ENCODE measurements at regions not wholly inside any gene's neighbourhood (a gene's known extent, or its start where the extent isn't known, plus 50 kb on each side); places are given as distances from the start of the nearest gene placed in this dataset.

- peak overlapping the region; percentile 73 for H3K4me3 Mint-ChIP-seq
Measured at GRCh38 chr9:106312906-106313305, 550.1 kb upstream of the ZNF462 start.

GRCh38 chr9:106314476-106314875 lies 548.5 kb upstream of the ZNF462 start:
- Mint-ChIP-seq H3K27ac (peak overlapping the region; percentile 60 to 67), H3K4me1 (ENCODE audit: low read depth in 2 of 2) (peaks cover 48 to 50% of the 10 kb centered on the region in 2 donors)
- no peak for ATAC-seq

More at GRCh38 chr9:106312906-106313305, 550.1 kb upstream of the ZNF462 start:
- Mint-ChIP-seq H3K27ac (peak overlapping the region in 1 of 2 donors; percentile 67), H3K9me3 (no peaks in the 10 kb centered on the region), H3K36me3 (peaks cover 9% of the 10 kb centered on the region), H3K27me3 (no peaks in the 10 kb centered on the region), H3K4me1 (ENCODE audit: low read depth in 2 of 2) (peaks cover 47 to 53% of the 10 kb centered on the region in 2 donors)
- DNase-seq (ENCODE audit: low spot score) (no peak), ATAC-seq (peak; percentile 63 to 66)

GRCh38 chr9:106321394-106322180 lies 541.4 kb upstream of the ZNF462 start:
- Mint-ChIP-seq H3K27ac (no peak overlapping the region), H3K9me3 (no peaks in the 10 kb centered on the region), H3K27me3 (no peaks in the 10 kb centered on the region), H3K4me3 (no peak overlapping the region), H3K4me1 (ENCODE audit: low read depth in 2 of 2) (peaks cover 5 to 7% of the 10 kb centered on the region in 2 donors), H3K36me3 (no peaks in the 10 kb centered on the region)
- DNase-seq (ENCODE audit: low spot score) (no peak), ATAC-seq (no peak)

More at GRCh38 chr9:106314476-106314875, 548.5 kb upstream of the ZNF462 start:
- no peaks in the 10 kb centered on the region for H3K9me3 Mint-ChIP-seq
- peaks cover 9% of the 10 kb centered on the region for H3K36me3 Mint-ChIP-seq
- no peaks in the 10 kb centered on the region for H3K27me3 Mint-ChIP-seq
- peak overlapping the region; percentile 76 for H3K4me3 Mint-ChIP-seq
- DNase-seq (ENCODE audit: low spot score): no peak

GRCh38 chr9:106322706-106323245 lies 540.2 kb upstream of the ZNF462 start:
- Mint-ChIP-seq H3K9me3 (no peaks in the 10 kb centered on the region), H3K4me3 (no peak overlapping the region), H3K4me1 (ENCODE audit: low read depth in 2 of 2) (peaks cover 4 to 12% of the 10 kb centered on the region in 2 donors), H3K36me3 (no peaks in the 10 kb centered on the region), H3K27me3 (no peaks in the 10 kb centered on the region), H3K27ac (no peak overlapping the region)
- DNase-seq (ENCODE audit: low spot score): no peak
- no peak for ATAC-seq

DNA sequence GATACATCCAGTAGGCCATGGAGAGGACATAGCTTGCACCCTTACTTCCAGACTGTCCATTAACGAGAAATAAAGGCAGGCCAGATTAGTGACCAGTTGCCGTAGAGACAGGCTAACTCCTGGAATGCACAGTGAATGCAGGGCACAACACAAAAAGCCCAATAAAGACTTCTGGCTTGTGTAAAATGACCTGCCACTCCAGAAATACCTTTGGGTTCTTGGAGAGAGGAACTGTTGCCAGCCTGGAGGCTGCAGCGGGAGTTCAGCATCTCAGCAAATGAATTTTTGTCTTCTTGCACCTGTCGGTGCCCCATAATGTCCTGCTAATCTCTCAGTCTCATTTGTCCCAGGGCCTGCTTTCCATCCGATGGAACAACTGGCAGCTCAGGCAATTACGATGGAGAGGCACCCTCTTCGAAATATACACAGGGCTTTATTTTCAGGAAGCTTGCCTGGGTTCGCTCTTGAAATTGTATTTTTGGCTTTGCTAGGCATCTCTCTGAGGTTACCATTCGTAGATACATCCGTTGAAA lies 538.8 kb upstream of the ZNF462 start:
- Mint-ChIP-seq H3K4me3 (no peak overlapping the region), H3K9me3 (no peaks in the 10 kb centered on the region)

GRCh38 chr9:106324591-106325280 lies 538.2 kb upstream of the ZNF462 start:
- DNase-seq (ENCODE audit: low spot score): no peak
- H3K4me3 Mint-ChIP-seq: no peak overlapping the region
- no peaks in the 10 kb centered on the region for H3K36me3 Mint-ChIP-seq
- H3K27ac Mint-ChIP-seq: no peak overlapping the region
- no peaks in the 10 kb centered on the region for H3K27me3 Mint-ChIP-seq
- no peak for ATAC-seq
- peaks cover 0 to 5% of the 10 kb centered on the region in 2 donors for H3K4me1 Mint-ChIP-seq (ENCODE audit: low read depth in 2 of 2)
- no peaks in the 10 kb centered on the region for H3K9me3 Mint-ChIP-seq

More for the DNA sequence above, 538.8 kb upstream of the ZNF462 start:
- DNase-seq (ENCODE audit: low spot score) (no peak), ATAC-seq (no peak)
- no peak overlapping the region for H3K27ac Mint-ChIP-seq
- no peaks in the 10 kb centered on the region for H3K36me3 Mint-ChIP-seq
- H3K27me3 Mint-ChIP-seq: no peaks in the 10 kb centered on the region
- peaks cover 0 to 8% of the 10 kb centered on the region in 2 donors for H3K4me1 Mint-ChIP-seq (ENCODE audit: low read depth in 2 of 2)

GRCh38 chr9:106326493-106326892 lies 536.5 kb upstream of the ZNF462 start:
- Mint-ChIP-seq H3K36me3 (no peaks in the 10 kb centered on the region), H3K27me3 (no peaks in the 10 kb centered on the region), H3K4me3 (no peak overlapping the region), H3K4me1 (ENCODE audit: low read depth in 2 of 2) (peaks cover 0 to 11% of the 10 kb centered on the region in 2 donors), H3K9me3 (no peaks in the 10 kb centered on the region), H3K27ac (no peak overlapping the region)
- DNase-seq (ENCODE audit: low spot score) (no peak), ATAC-seq (no peak)

GRCh38 chr9:106333481-106333880 lies 529.5 kb upstream of the ZNF462 start:
- Mint-ChIP-seq H3K27me3 (no peaks in the 10 kb centered on the region), H3K27ac (no peak overlapping the region), H3K9me3 (no peaks in the 10 kb centered on the region), H3K4me1 (ENCODE audit: low read depth in 2 of 2) (peaks cover 0 to 7% of the 10 kb centered on the region in 2 donors), H3K4me3 (no peak overlapping the region), H3K36me3 (peaks cover 4% of the 10 kb centered on the region)
- no peak for DNase-seq (ENCODE audit: low spot score)
- no peak for ATAC-seq

GRCh38 chr9:106334081-106334480 lies 528.9 kb upstream of the ZNF462 start:
- no peak overlapping the region for H3K4me3 Mint-ChIP-seq
- ATAC-seq (no peak), DNase-seq (ENCODE audit: low spot score) (no peak)

GRCh38 chr9:106339882-106340281 lies 523.1 kb upstream of the ZNF462 start:
- Mint-ChIP-seq H3K36me3 (peaks cover 14% of the 10 kb centered on the region), H3K27ac (no peak overlapping the region), H3K27me3 (no peaks in the 10 kb centered on the region), H3K9me3 (peaks cover 4% of the 10 kb centered on the region), H3K4me1 (ENCODE audit: low read depth in 2 of 2) (no peaks in the 10 kb centered on the region), H3K4me3 (no peak overlapping the region)
- DNase-seq (ENCODE audit: low spot score): no peak
- no peak for ATAC-seq

More at GRCh38 chr9:106334081-106334480, 528.9 kb upstream of the ZNF462 start:
- H3K4me1 Mint-ChIP-seq (ENCODE audit: low read depth in 2 of 2): peaks cover 0 to 7% of the 10 kb centered on the region in 2 donors
- peaks cover 4% of the 10 kb centered on the region for H3K36me3 Mint-ChIP-seq
- no peaks in the 10 kb centered on the region for H3K9me3 Mint-ChIP-seq
- no peak overlapping the region for H3K27ac Mint-ChIP-seq
- H3K27me3 Mint-ChIP-seq: no peaks in the 10 kb centered on the region

DNA sequence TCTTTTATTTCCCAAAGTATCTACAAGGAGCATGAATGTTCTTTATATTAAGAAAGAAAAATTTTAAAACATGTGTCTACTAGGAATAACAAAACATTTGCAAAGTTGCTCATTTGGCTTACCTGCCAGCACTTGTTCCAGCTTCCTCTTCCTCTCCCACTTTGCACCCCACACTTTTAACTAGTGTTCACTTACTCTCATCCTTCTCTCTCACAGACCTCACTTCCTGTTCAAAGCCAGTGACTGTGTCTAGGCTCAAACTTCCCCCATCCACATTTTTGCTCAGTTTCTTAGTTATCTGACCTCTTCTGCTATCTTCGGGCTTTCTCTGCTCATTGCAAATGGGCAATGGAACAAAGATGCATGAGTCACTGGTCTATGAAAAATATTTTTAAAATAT lies 512.2 kb upstream of the ZNF462 start:
- peaks cover 4 to 9% of the 10 kb centered on the region in 2 donors for H3K4me1 Mint-ChIP-seq (ENCODE audit: low read depth in 2 of 2)
- no peak for DNase-seq (ENCODE audit: low spot score)
- no peaks in the 10 kb centered on the region for H3K27me3 Mint-ChIP-seq
- no peaks in the 10 kb centered on the region for H3K9me3 Mint-ChIP-seq
- no peak overlapping the region for H3K4me3 Mint-ChIP-seq
- no peak for ATAC-seq
- no peak overlapping the region for H3K27ac Mint-ChIP-seq
- H3K36me3 Mint-ChIP-seq: peaks cover 10% of the 10 kb centered on the region

- Mint-ChIP-seq H3K36me3 (peaks cover 14% of the 10 kb centered on the region), H3K4me1 (ENCODE audit: low read depth in 2 of 2) (peaks cover 23 to 33% of the 10 kb centered on the region in 2 donors), H3K9me3 (peaks cover 5% of the 10 kb centered on the region), H3K4me3 (peak overlapping the region; percentile 0), H3K27me3 (no peaks in the 10 kb centered on the region), H3K27ac (no peak overlapping the region)
- DNase-seq (ENCODE audit: low spot score) (no peak), ATAC-seq (no peak)
Measured at GRCh38 chr9:106356924-106357323, 506.0 kb upstream of the ZNF462 start.

- ATAC-seq (peak in 1 of 2 donors; percentile 24), DNase-seq (ENCODE audit: low spot score) (no peak)
- H3K27ac Mint-ChIP-seq: peak overlapping the region in 1 of 2 donors; percentile 19
- no peaks in the 10 kb centered on the region for H3K27me3 Mint-ChIP-seq
- peaks cover 23 to 34% of the 10 kb centered on the region in 2 donors for H3K4me1 Mint-ChIP-seq (ENCODE audit: low read depth in 2 of 2)
- H3K36me3 Mint-ChIP-seq: peaks cover 14% of the 10 kb centered on the region
- peaks cover 5% of the 10 kb centered on the region for H3K9me3 Mint-ChIP-seq
- no peak overlapping the region for H3K4me3 Mint-ChIP-seq
Measured at GRCh38 chr9:106358331-106358730, 504.6 kb upstream of the ZNF462 start.

All from natural killer cell treated with Interleukin-12 subunit alpha and Interleukin-12 subunit beta and Interleukin-15 and Interleukin-18, amount 100 ng/mL, for 72 hours (primary cell).